H1 (cell line): ENCODE measurements at regions not wholly inside any gene's neighbourhood (a gene's known extent, or its start where the extent isn't known, plus 50 kb on each side); places are given as distances from the start of the nearest gene placed in this dataset.

Experiments
- CTCF ChIA-PET: fragments of 300-600 bp; sonication (Branson Sonifier 250); formaldehyde crosslinking; loops from one replicate; lab custom pipeline; 2021; ENCODE audit not compliant: partially characterized antibody; lab: Charles Lee
- POLR2A ChIA-PET: fragments of 300-600 bp; sonication (Branson Sonifier 250); formaldehyde crosslinking; loops from one replicate; lab custom pipeline; 2021; ENCODE audit warnings: inconsistent platforms; ENCODE audit not compliant: partially characterized antibody; lab: Charles Lee
- DNase-seq, 2 experiments: peaks; one replicate each; pipeline versions ENCODE4 v3.0.0 to v3.0.0-alpha.2; 2010 to 2022; ENCODE audit warnings: low spot score in 2 of 2, low read depth in 1 of 2, mixed read lengths in 1 of 2
- FAIRE-seq: peaks from 2 replicates; lab custom pipeline; 2011; peaks lifted over from hg19 to GRCh38; lab: Jason Lieb, UNC
- H2AFZ ChIP-seq: 2 replicates; pipeline ENCODE4 v1.8.1; 2012; ENCODE audit warnings: low read length, inconsistent platforms
- H2AK5ac ChIP-seq: 2 replicates; pipeline ENCODE4 v1.6.1; 2013; ENCODE audit warnings: low read depth, low read length
- H2BK120ac ChIP-seq: replicated peaks from 2 replicates; pipeline ENCODE3; 2013; ENCODE audit warnings: low read depth, low read length, inconsistent platforms
- H2BK12ac ChIP-seq: 2 replicates; pipeline ENCODE4 v1.6.1; 2013; ENCODE audit warnings: low read depth, low read length
- H2BK15ac ChIP-seq: 2 replicates; pipeline ENCODE4 v1.6.1; 2013; ENCODE audit warnings: low read length
- H2BK20ac ChIP-seq: 2 replicates; pipeline ENCODE4 v1.6.1; 2013; ENCODE audit warnings: low read length
- H2BK5ac ChIP-seq: 2 replicates; pipeline ENCODE4 v1.6.1; 2013; ENCODE audit warnings: low read depth, low read length
- H3K14ac ChIP-seq: 2 replicates; pipeline ENCODE4 v1.6.1; 2013; ENCODE audit warnings: inconsistent platforms; ENCODE audit not compliant: insufficient read length
- H3K18ac ChIP-seq: 2 replicates; pipeline ENCODE4 v1.6.1; 2013; ENCODE audit warnings: low read length; ENCODE audit errors: extremely low read depth
- H3K23ac ChIP-seq: 2 replicates; pipeline ENCODE4 v1.6.1; 2013; ENCODE audit warnings: inconsistent platforms; ENCODE audit not compliant: insufficient read length
- H3K23me2 ChIP-seq: 2 replicates; pipeline ENCODE4 v1.6.1; 2013; ENCODE audit warnings: low read depth, low read length
- H3K27ac ChIP-seq: 2 replicates; pipeline ENCODE4 v1.6.1; 2011; ENCODE audit warnings: low read depth, low read length, inconsistent platforms
- H3K27me3 ChIP-seq, 4 experiments: replicated peaks in 1 of 4; 1 replicate in 1 of 4; 2 replicates in 3 of 4; pipeline versions ENCODE4 v1.6.1 to v1.8.1; 2011 to 2013; ENCODE audit warnings: low read length in 3 of 4, mild to moderate bottlenecking in 3 of 4, inconsistent platforms in 2 of 4, mixed read lengths in 2 of 4, moderate library complexity in 1 of 4; ENCODE audit not compliant: control insufficient read depth in 3 of 4, insufficient read depth in 3 of 4; ENCODE audit errors: extremely low read depth in 1 of 4
- H3K36me3 ChIP-seq, 4 experiments: 2 replicates each; pipeline versions ENCODE4 v1.6.1 to v1.8.1; 2011 to 2013; ENCODE audit warnings: mild to moderate bottlenecking in 4 of 4, low read length in 3 of 4, moderate library complexity in 2 of 4, control low read depth in 1 of 4, inconsistent platforms in 1 of 4; ENCODE audit not compliant: insufficient read depth in 4 of 4, control insufficient read depth in 2 of 4
- H3K4ac ChIP-seq: replicated peaks from 2 replicates; pipeline ENCODE3; 2013; ENCODE audit warnings: low read length, low read depth, mixed read lengths, inconsistent platforms; ENCODE audit not compliant: insufficient read length
- H3K4me1 ChIP-seq, 4 experiments: replicated peaks in 1 of 4; 1 replicate in 1 of 4; 2 replicates in 3 of 4; pipeline versions ENCODE4 v1.6.1 to v1.8.1; 2011 to 2013; ENCODE audit warnings: low read length in 3 of 4, inconsistent platforms in 2 of 4, mixed read lengths in 1 of 4; ENCODE audit not compliant: insufficient read depth in 4 of 4, control insufficient read depth in 3 of 4
- H3K4me2 ChIP-seq, 2 experiments: 2 replicates each; pipeline versions ENCODE4 v1.6.1 to v1.8.1; 2011 to 2013; ENCODE audit warnings: low read depth in 2 of 2, low read length in 2 of 2, control low read depth in 1 of 2, inconsistent platforms in 1 of 2, mild to moderate bottlenecking in 1 of 2; ENCODE audit not compliant: insufficient read depth in 1 of 2
- H3K4me3 ChIP-seq, 4 experiments: fragments of 200-600, 300-600 bp in 1 of 4; sonication (generic), shearing (Covaris generic), sonication (Bioruptor Twin) in 1 of 4; 2 replicates each; pipeline versions ENCODE4 v1.5.1 to v1.8.1; 2011 to 2016; ENCODE audit warnings: low read length in 4 of 4, low read depth in 3 of 4, control low read depth in 2 of 4, inconsistent platforms in 2 of 4, mild to moderate bottlenecking in 2 of 4, mixed read lengths in 1 of 4, moderate library complexity in 1 of 4; ENCODE audit not compliant: insufficient read depth in 2 of 4; ENCODE audit errors: extremely low read depth in 1 of 4
- H3K56ac ChIP-seq: replicated peaks from 2 replicates; pipeline ENCODE3; 2013; ENCODE audit warnings: low read depth, mild to moderate bottlenecking, mixed read lengths, low read length, inconsistent platforms; ENCODE audit not compliant: insufficient read length
- H3K79me1 ChIP-seq: 2 replicates; pipeline ENCODE4 v1.6.1; 2013; ENCODE audit warnings: low read depth, low read length, control low read depth
- H3K79me2 ChIP-seq, 2 experiments: 2 replicates each; pipeline versions ENCODE4 v1.6.1 to v1.8.1; 2012 to 2013; ENCODE audit warnings: low read length in 2 of 2, mild to moderate bottlenecking in 2 of 2, inconsistent platforms in 1 of 2; ENCODE audit not compliant: insufficient read depth in 2 of 2, control insufficient read depth in 1 of 2
- H3K9ac ChIP-seq, 4 experiments: replicated peaks in 1 of 4; 1 replicate in 1 of 4; 2 replicates in 3 of 4; pipeline versions ENCODE4 v1.6.1 to v1.8.1; 2011 to 2013; ENCODE audit warnings: low read depth in 3 of 4, low read length in 3 of 4, control low read depth in 2 of 4, mild to moderate bottlenecking in 2 of 4, moderate library complexity in 2 of 4, inconsistent platforms in 1 of 4; ENCODE audit errors: extremely low read depth in 1 of 4
- H3K9me3 ChIP-seq, 2 experiments: 2 replicates each; pipeline versions ENCODE4 v1.6.1 to v1.8.1; 2012 to 2013; ENCODE audit warnings: mild to moderate bottlenecking in 2 of 2, moderate library complexity in 2 of 2, control low read depth in 1 of 2, inconsistent platforms in 1 of 2, low read depth in 1 of 2, low read length in 1 of 2, mixed read lengths in 1 of 2; ENCODE audit not compliant: insufficient read depth in 2 of 2
- H4K20me1 ChIP-seq, 2 experiments: replicated peaks in 1 of 2; 2 replicates each; pipeline versions ENCODE3 to v1.8.1; 2011 to 2013; ENCODE audit warnings: inconsistent platforms in 2 of 2, low read length in 2 of 2, mild to moderate bottlenecking in 1 of 2; ENCODE audit not compliant: insufficient read depth in 2 of 2, control insufficient read depth in 1 of 2
- H4K5ac ChIP-seq: 2 replicates; pipeline ENCODE4 v1.6.1; 2013; ENCODE audit warnings: low read length, low read depth, mixed read lengths, inconsistent platforms; ENCODE audit not compliant: insufficient read length
- H4K8ac ChIP-seq: 2 replicates; pipeline ENCODE4 v1.8.0; 2013; ENCODE audit warnings: mild to moderate bottlenecking, moderate library complexity, low read length, inconsistent platforms; ENCODE audit not compliant: insufficient read depth; ENCODE audit errors: extremely low read depth
- H4K91ac ChIP-seq: replicated peaks from 2 replicates; pipeline ENCODE3; 2013; ENCODE audit warnings: low read length, mixed read lengths, inconsistent platforms; ENCODE audit not compliant: insufficient read length
- CREB1 ChIP-seq: IDR thresholded peaks from 2 replicates; pipeline ENCODE4 v1.6.1; 2012; ENCODE audit warnings: inconsistent platforms
- CTBP2 ChIP-seq: IDR thresholded peaks from 2 replicates; pipeline ENCODE4 v1.7.0; 2011; ENCODE audit warnings: borderline replicate concordance, mild to moderate bottlenecking, moderate library complexity, mixed read lengths, low read length; ENCODE audit not compliant: insufficient read depth, insufficient read length
- FOSL1 ChIP-seq: IDR thresholded peaks from 2 replicates; pipeline ENCODE4 v1.6.1; 2011; ENCODE audit warnings: mild to moderate bottlenecking, low read depth, low read length, moderate library complexity; ENCODE audit not compliant: insufficient read depth
- GABPA ChIP-seq: IDR thresholded peaks from 2 replicates; pipeline ENCODE4 v1.6.1; 2011; ENCODE audit warnings: mild to moderate bottlenecking, low read length, moderate library complexity, borderline replicate concordance; ENCODE audit not compliant: insufficient read depth
- HDAC2 ChIP-seq, 2 experiments: fragments of 300-600 bp in 1 of 2; sonication (generic) in 1 of 2; IDR thresholded peaks; 2 replicates each; pipeline ENCODE4 v1.6.1; 2011 to 2012; ENCODE audit warnings: low read depth in 2 of 2, low read length in 2 of 2, mild to moderate bottlenecking in 2 of 2, moderate library complexity in 2 of 2, borderline replicate concordance in 1 of 2, inconsistent platforms in 1 of 2
- JUN ChIP-seq: IDR thresholded peaks from 2 replicates; pipeline ENCODE4 v1.6.1; 2011; ENCODE audit warnings: low read depth, mild to moderate bottlenecking, improper control_type of control experiment, low read length
- KDM4A ChIP-seq: IDR thresholded peaks from one replicate; pipeline ENCODE4 v1.7.1; 2012; ENCODE audit warnings: low read depth, mild to moderate bottlenecking, moderate library complexity, low read length, inconsistent platforms; ENCODE audit not compliant: severe bottlenecking
- NANOG ChIP-seq: IDR thresholded peaks from 2 replicates; pipeline ENCODE4 v1.6.1; 2011; ENCODE audit warnings: low read length, low read depth, mild to moderate bottlenecking, inconsistent platforms; ENCODE audit not compliant: insufficient read depth, poor library complexity, severe bottlenecking
- NRF1 ChIP-seq: IDR thresholded peaks from 2 replicates; pipeline ENCODE4 v1.6.1; 2011; ENCODE audit warnings: mild to moderate bottlenecking, low read depth, low read length, improper control_type of control experiment
- POLR2A ChIP-seq, 2 experiments: IDR thresholded peaks; 1 replicate in 1 of 2; 2 replicates in 1 of 2; pipeline ENCODE4 v1.6.1; 2011; ENCODE audit warnings: low read depth in 2 of 2, low read length in 2 of 2, mild to moderate bottlenecking in 2 of 2; ENCODE audit errors: control extremely low read depth in 1 of 2
- RNF2 ChIP-seq: fragments of 200-900, 300-1000 bp; sonication (generic); IDR thresholded peaks from 2 replicates; pipeline ENCODE4 v1.7.1; 2016; ENCODE audit warnings: borderline replicate concordance, low read depth, mild to moderate bottlenecking, antibody characterized with exemption, low read length; ENCODE audit not compliant: poor library complexity, severe bottlenecking; ENCODE audit errors: missing control alignments
- SP1 ChIP-seq: IDR thresholded peaks from 2 replicates; pipeline ENCODE4 v1.6.1; 2011; ENCODE audit warnings: low read depth, low read length
- SP2 ChIP-seq: IDR thresholded peaks from 2 replicates; pipeline ENCODE4 v1.6.1; 2012; ENCODE audit warnings: mild to moderate bottlenecking, low read length, inconsistent platforms
- SP4 ChIP-seq: IDR thresholded peaks from 2 replicates; pipeline ENCODE4 v1.6.1; 2012; ENCODE audit warnings: low read length, inconsistent platforms
- TAF1 ChIP-seq: IDR thresholded peaks from 2 replicates; pipeline ENCODE4 v1.6.1; 2011; ENCODE audit warnings: mild to moderate bottlenecking, low read depth, low read length
- YY1 ChIP-seq: IDR thresholded peaks from 2 replicates; pipeline ENCODE4 v1.6.1; 2011; ENCODE audit warnings: low read depth, mild to moderate bottlenecking, low read length
- ZNF274 ChIP-seq: IDR thresholded peaks from 2 replicates; pipeline ENCODE4 v1.7.0; 2012; ENCODE audit warnings: low read length, borderline replicate concordance; ENCODE audit errors: extremely low read depth

DNA sequence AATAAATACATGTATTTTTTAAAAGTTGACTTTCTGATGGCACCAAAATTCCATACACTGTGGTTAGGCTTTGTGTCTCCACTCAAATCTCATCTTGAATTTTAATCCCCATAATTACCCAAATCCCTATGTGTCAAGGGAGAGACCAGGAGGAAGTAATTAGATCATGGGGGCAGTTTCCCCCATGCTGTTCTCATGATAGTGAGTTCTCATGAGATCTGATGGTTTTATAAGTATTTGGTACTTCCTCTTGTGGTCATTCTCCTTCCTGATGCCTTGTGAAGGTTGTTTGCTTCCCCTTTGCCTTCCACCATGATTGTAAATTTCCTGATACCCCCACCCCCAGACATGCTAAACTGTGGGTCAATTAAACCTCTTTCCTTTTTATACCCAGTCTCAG is 1218.4 kb upstream of the PRMT6 start:
- no peak overlapping the region for H2BK15ac ChIP-seq
- H3K4me3 ChIP-seq = no peak overlapping the region
- no peak overlapping the region for H4K5ac ChIP-seq
- H3K4me2 ChIP-seq = no peak overlapping the region
- H2BK5ac ChIP-seq = no peak overlapping the region
- no peaks in the 10 kb centered on the region for H3K27me3 ChIP-seq
- H4K20me1 ChIP-seq = no peaks in the 10 kb centered on the region
- H3K23ac ChIP-seq = no peak overlapping the region
- H4K8ac ChIP-seq = no peak overlapping the region
- no peak overlapping the region for H2BK20ac ChIP-seq
- no peaks in the 10 kb centered on the region for H3K79me2 ChIP-seq
- H3K4me1 ChIP-seq = no peaks in the 10 kb centered on the region
- CTCF ChIA-PET = no interaction called here
- H3K23me2 ChIP-seq = no peaks in the 10 kb centered on the region
- no peak overlapping the region for H3K9ac ChIP-seq
- no peak overlapping the region for H3K56ac ChIP-seq
- H2BK120ac ChIP-seq = no peak overlapping the region
- FAIRE-seq = no peak
- no peaks in the 10 kb centered on the region for H3K79me1 ChIP-seq
- TF ChIP-seq RNF2 (no peak), HDAC2 (IDR thresholded peaks at IDR 0.05; ENCODE audit: borderline replicate concordance in 1 of 2, low read depth in 2 of 2, low read length in 2 of 2) (no peak), NRF1 (no peak), GABPA (no peak), TAF1 (no peak), FOSL1 (no peak), POLR2A (IDR thresholded peaks at IDR 0.05; ENCODE audit: control extremely low read depth in 1 of 2, low read depth in 2 of 2, low read length in 2 of 2) (no peak), ZNF274 (no peak), JUN (no peak), SP1 (no peak), SP2 (no peak), CTBP2 (no peak), YY1 (no peak), KDM4A (no peak), SP4 (no peak), CREB1 (no peak), NANOG (no peak)
- no peak overlapping the region for H2AK5ac ChIP-seq
- no peak overlapping the region for H3K27ac ChIP-seq
- H2BK12ac ChIP-seq = no peak overlapping the region
- H3K4ac ChIP-seq = no peak overlapping the region
- peaks cover 2 to 4% of the 10 kb centered on the region in 2 experiments; a peak in 1 of 4 replicates for H3K9me3 ChIP-seq
- POLR2A ChIA-PET = no interaction called here
- no peaks in the 10 kb centered on the region for H3K36me3 ChIP-seq
- H3K18ac ChIP-seq = no peak overlapping the region
- H2AFZ ChIP-seq = no peak overlapping the region
- no peak overlapping the region for H4K91ac ChIP-seq
- no peak overlapping the region for H3K14ac ChIP-seq
- DNase-seq = no peak
